ENCODE measurements at regions not wholly inside any gene's neighbourhood (a gene's known extent, or its start where the extent isn't known, plus 50 kb on each side); places are given as distances from the start of the nearest gene placed in this dataset.
A peak's percentile ranks its signal among the peaks of the same experiment; 100 is the strongest.

DNA sequence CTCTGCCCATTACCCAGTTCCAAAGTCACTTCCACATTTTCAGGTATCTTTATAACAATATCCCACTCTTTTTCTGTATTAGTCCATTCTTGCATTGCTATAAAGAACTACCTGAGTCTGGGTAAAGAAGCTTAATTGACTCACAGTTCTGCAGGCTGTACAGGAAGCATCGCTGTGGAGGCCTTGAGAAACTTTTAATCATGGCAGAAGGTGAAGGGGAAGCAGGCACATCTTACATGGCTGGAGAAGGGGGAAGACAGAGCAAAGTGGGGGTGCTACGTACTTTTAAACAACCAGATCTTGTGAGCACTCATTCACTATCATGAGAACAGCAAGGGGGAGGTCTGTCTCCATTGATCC lies 85.4 kb upstream of the MAP4K3 start:
- Histone ChIP-seq H4K20me1 (ENCODE audit: insufficient read depth) (no peaks in the 10 kb centered on the region), H3K9me2 (ENCODE audit: insufficient read depth) (no peaks in the 10 kb centered on the region), H3K9me3 (ENCODE audit: insufficient read depth, low read depth) (peaks cover 17% of the 10 kb centered on the region), H3F3A (ENCODE audit: insufficient read depth, low read depth) (peaks cover 18% of the 10 kb centered on the region), H3K4me3 (no peak overlapping the region), H3K4me1 (replicated peaks; ENCODE audit: insufficient read depth) (peaks cover 22% of the 10 kb centered on the region), H3K36me3 (ENCODE audit: low read depth) (no peaks in the 10 kb centered on the region), H3K79me2 (ENCODE audit: low read depth) (no peaks in the 10 kb centered on the region), H3K27me3 (ENCODE audit: insufficient read depth, low read depth) (no peaks in the 10 kb centered on the region), H3K27ac (no peak overlapping the region), H2AFZ (no peak overlapping the region), H3K4me2 (no peak overlapping the region)
- DNase-seq = no peak
- ChIA-PET POLR2A (ENCODE audit: unreplicated experiment) (no interaction called here), CTCF (interaction anchor here (0.6 kb wide), 1 partner anchor 205 kb away, joined by 3 read pairs; no protein-coding TSS in a partner anchor)
- TF ChIP-seq, protein P1, sequence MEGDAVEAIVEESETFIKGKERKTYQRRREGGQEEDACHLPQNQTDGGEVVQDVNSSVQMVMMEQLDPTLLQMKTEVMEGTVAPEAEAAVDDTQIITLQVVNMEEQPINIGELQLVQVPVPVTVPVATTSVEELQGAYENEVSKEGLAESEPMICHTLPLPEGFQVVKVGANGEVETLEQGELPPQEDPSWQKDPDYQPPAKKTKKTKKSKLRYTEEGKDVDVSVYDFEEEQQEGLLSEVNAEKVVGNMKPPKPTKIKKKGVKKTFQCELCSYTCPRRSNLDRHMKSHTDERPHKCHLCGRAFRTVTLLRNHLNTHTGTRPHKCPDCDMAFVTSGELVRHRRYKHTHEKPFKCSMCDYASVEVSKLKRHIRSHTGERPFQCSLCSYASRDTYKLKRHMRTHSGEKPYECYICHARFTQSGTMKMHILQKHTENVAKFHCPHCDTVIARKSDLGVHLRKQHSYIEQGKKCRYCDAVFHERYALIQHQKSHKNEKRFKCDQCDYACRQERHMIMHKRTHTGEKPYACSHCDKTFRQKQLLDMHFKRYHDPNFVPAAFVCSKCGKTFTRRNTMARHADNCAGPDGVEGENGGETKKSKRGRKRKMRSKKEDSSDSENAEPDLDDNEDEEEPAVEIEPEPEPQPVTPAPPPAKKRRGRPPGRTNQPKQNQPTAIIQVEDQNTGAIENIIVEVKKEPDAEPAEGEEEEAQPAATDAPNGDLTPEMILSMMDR (conservative IDR thresholded peaks at IDR 0.05) = no peak
- no peak for TF ChIP-seq EZH2 (IDR thresholded peaks at IDR 0.05; ENCODE audit: low read depth)
- BruUV-seq (replicated peaks) = no TSS peak
- intact Hi-C loops (cut with micrococcal nuclease; ENCODE audit: unreplicated experiment) = loop anchor here (5.0 kb wide), 1 partner anchor 35 kb away; no protein-coding TSS in a partner anchor

DNA sequence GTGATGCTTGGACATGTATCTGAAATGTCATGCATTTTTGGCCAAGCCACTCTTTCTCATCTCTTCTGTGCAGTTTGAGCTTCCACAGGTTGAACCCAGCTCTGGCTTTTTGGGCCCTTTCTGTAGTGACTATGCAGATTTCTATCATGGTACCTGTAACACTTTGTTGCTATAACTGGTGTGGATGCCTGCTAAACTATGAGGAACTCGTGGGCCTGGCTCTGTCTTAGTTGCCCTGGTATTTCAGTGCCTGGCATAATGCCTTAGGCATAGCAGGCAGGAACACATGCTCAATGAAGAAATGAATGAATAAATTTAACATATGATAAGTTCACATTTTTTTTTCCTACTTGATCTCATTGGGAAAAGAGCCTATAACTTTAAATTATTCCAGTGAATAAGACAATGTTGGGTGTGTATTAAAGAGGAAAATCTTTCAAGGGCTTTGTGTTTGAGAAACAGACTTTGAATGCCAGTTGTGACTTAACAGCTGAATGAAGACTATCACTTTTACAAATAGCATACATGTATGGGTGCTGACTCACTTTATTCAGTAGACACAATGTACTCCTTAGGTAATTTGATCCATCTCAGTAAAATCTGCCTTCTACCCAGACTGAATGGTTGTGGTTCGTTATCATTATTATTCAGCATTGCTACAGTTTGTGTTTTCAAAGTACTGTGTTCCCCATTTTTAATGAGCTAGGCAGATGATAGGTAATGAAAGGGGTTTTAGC lies 86.4 kb upstream of the MAP4K3 start:
- TF ChIP-seq, protein P1 (conservative IDR thresholded peaks at IDR 0.05) = no peak
- no peak for TF ChIP-seq EZH2 (IDR thresholded peaks at IDR 0.05; ENCODE audit: low read depth)
- Histone ChIP-seq H3K27me3 (ENCODE audit: insufficient read depth, low read depth) (no peaks in the 10 kb centered on the region), H3F3A (ENCODE audit: insufficient read depth, low read depth) (peaks cover 18% of the 10 kb centered on the region), H3K4me1 (replicated peaks; ENCODE audit: insufficient read depth) (peaks cover 22% of the 10 kb centered on the region), H4K20me1 (ENCODE audit: insufficient read depth) (no peaks in the 10 kb centered on the region), H3K36me3 (ENCODE audit: low read depth) (no peaks in the 10 kb centered on the region), H3K9me2 (ENCODE audit: insufficient read depth) (no peaks in the 10 kb centered on the region), H2AFZ (0 out of 2 replicates have a peak overlapping the region, but pooled peaks have one; percentile 16), H3K4me2 (peak overlapping the region; percentile 49), H3K27ac (peak overlapping the region; percentile 51), H3K79me2 (ENCODE audit: low read depth) (no peaks in the 10 kb centered on the region), H3K9me3 (ENCODE audit: insufficient read depth, low read depth) (peaks cover 17% of the 10 kb centered on the region), H3K4me3 (no peak overlapping the region)
- intact Hi-C loops (cut with micrococcal nuclease; ENCODE audit: unreplicated experiment) = loop anchor here (1.0 to 5.0 kb wide), 2 partner anchors 24 to 36 kb away; no protein-coding TSS in a partner anchor
- CTCF ChIA-PET = interaction anchor here (0.5 to 0.9 kb wide), 3 partner anchors 24 to 207 kb away, joined by 3 to 4 read pairs (median 3); no protein-coding TSS in a partner anchor
- POLR2A ChIA-PET (ENCODE audit: unreplicated experiment) = interaction anchor here (0.5 to 1.6 kb wide), 7 partner anchors 24 to 1721 kb away, joined by 4 to 10 read pairs (median 7); no protein-coding TSS in a partner anchor
- peak; percentile 49 to 91 for DNase-seq
- no TSS peak for BruUV-seq (replicated peaks)

DNA sequence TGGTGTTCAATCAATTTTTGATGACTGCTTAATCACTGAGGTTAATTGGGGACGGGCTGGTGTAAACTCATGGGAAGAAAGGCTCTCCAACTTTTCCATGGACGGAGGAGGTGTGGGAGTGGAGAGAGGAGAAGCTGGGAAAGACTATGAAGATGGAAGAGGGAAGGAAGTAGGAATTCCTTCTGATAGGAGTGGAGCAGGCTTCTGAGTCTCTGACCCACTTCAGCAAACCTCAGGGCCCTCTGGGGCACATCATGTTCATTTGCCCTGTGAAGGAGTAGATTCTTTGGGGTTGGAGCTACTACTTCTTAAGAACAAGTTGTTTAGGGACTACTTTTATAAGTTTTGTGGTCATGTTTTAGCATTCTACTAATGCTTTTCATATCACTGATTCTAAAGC lies 87.0 kb upstream of the MAP4K3 start:
- peaks cover 22% of the 10 kb centered on the region for H3K4me1 ChIP-seq (replicated peaks; ENCODE audit: insufficient read depth)
- H3K9me2 ChIP-seq (ENCODE audit: insufficient read depth) = no peaks in the 10 kb centered on the region
- no peaks in the 10 kb centered on the region for H3K27me3 ChIP-seq (ENCODE audit: insufficient read depth, low read depth)
- DNase-seq = no peak
- H3K4me3 ChIP-seq = no peak overlapping the region
- intact Hi-C loops (cut with micrococcal nuclease; ENCODE audit: unreplicated experiment) = loop anchor here (5.0 kb wide), 1 partner anchor 37 kb away; no protein-coding TSS in a partner anchor
- CTCF ChIA-PET = interaction anchor here (0.5 to 1.1 kb wide), 3 partner anchors 23 to 75 kb away, joined by 3 to 4 read pairs (median 3); no protein-coding TSS in a partner anchor
- H3F3A ChIP-seq (ENCODE audit: insufficient read depth, low read depth) = peaks cover 18% of the 10 kb centered on the region
- H3K27ac ChIP-seq = peak overlapping the region; percentile 51
- TSS peak; percentile 91 for BruUV-seq (replicated peaks)
- peaks cover 17% of the 10 kb centered on the region for H3K9me3 ChIP-seq (ENCODE audit: insufficient read depth, low read depth)
- H3K4me2 ChIP-seq = peak overlapping the region; percentile 49
- 0 out of 2 replicates have a peak overlapping the region, but pooled peaks have one; percentile 16 for H2AFZ ChIP-seq
- H4K20me1 ChIP-seq (ENCODE audit: insufficient read depth) = no peaks in the 10 kb centered on the region
- no peaks in the 10 kb centered on the region for H3K36me3 ChIP-seq (ENCODE audit: low read depth)
- TF ChIP-seq EZH2 (IDR thresholded peaks at IDR 0.05; ENCODE audit: low read depth) = no peak
- TF ChIP-seq, protein P1 (conservative IDR thresholded peaks at IDR 0.05) = no peak
- no peaks in the 10 kb centered on the region for H3K79me2 ChIP-seq (ENCODE audit: low read depth)
- POLR2A ChIA-PET (ENCODE audit: unreplicated experiment) = interaction anchor here (0.5 to 1.6 kb wide), 6 partner anchors 24 to 1722 kb away, joined by 4 to 10 read pairs (median 6); no protein-coding TSS in a partner anchor
